ENCODE measurements at regions not wholly inside any gene's neighbourhood (a gene's known extent, or its start where the extent isn't known, plus 50 kb on each side); places are given as distances from the start of the nearest gene placed in this dataset.

- no peak overlapping the region for H3K14ac ChIP-seq (ENCODE audit: low read length)
- peaks cover 0 to 4% of the 10 kb centered on the region in 2 donors for H3K4me1 ChIP-seq (ENCODE audit: control insufficient read depth in 2 of 2, insufficient read depth in 1 of 2, low read depth in 1 of 2, low read length in 2 of 2)
- peaks cover 0 to 21% (median 0%) of the 10 kb centered on the region in 3 experiments for H3K27me3 ChIP-seq (ENCODE audit: control insufficient read depth in 3 of 3, insufficient read depth in 3 of 3, low read depth in 1 of 3, low read length in 3 of 3)
- H2AFZ ChIP-seq (ENCODE audit: low read length), result no peak overlapping the region
- H3K9me3 ChIP-seq (replicated peaks in 1 of 2; ENCODE audit: control insufficient read depth in 2 of 2, insufficient read depth in 1 of 2, low read depth in 1 of 2, low read length in 2 of 2), result no peaks in the 10 kb centered on the region
- no peaks in the 10 kb centered on the region for H3K79me1 ChIP-seq (ENCODE audit: low read depth, low read length)
- no peak for DNase-seq (ENCODE audit: low spot score)
- no peak overlapping the region for H2BK120ac ChIP-seq (ENCODE audit: low read depth, low read length)
- no peak overlapping the region for H3K4ac ChIP-seq (ENCODE audit: low read length)
- no peak overlapping the region for H3K9ac ChIP-seq (ENCODE audit: low read depth, low read length, poor library complexity)
- H4K91ac ChIP-seq (ENCODE audit: low read depth, low read length, poor library complexity), result no peak overlapping the region
- no peak overlapping the region for H3K27ac ChIP-seq (replicated peaks; ENCODE audit: low read length)
- no peak overlapping the region for H4K8ac ChIP-seq (ENCODE audit: low read depth, low read length)
- no peak overlapping the region for H2BK5ac ChIP-seq (ENCODE audit: low read length)
- H3K23ac ChIP-seq (ENCODE audit: low read depth, low read length, poor library complexity), result no peak overlapping the region
- no peak overlapping the region for H2AK5ac ChIP-seq (ENCODE audit: low read depth, low read length)
- no peak overlapping the region for H3K18ac ChIP-seq (ENCODE audit: low read length)
- H3K4me3 ChIP-seq (ENCODE audit: low read length in 2 of 2), result no peak overlapping the region
- no peak overlapping the region for H2BK12ac ChIP-seq (ENCODE audit: low read length)
- no peaks in the 10 kb centered on the region for H3K36me3 ChIP-seq (replicated peaks in 1 of 2; ENCODE audit: control insufficient read depth in 2 of 2, insufficient read depth in 2 of 2, low read length in 2 of 2)
- no CpG with 5 or more reads among the region's 7 CpGs for WGBS, 2 donors (ENCODE audit: extremely low coverage in 2 of 2, insufficient read length in 2 of 2, insufficient replicate concordance in 1 of 2)
- H2BK15ac ChIP-seq (ENCODE audit: low read length), result peak overlapping the region; percentile 1
- H3K4me2 ChIP-seq (ENCODE audit: insufficient read depth, low read length, poor library complexity, severe bottlenecking), result no peak overlapping the region
Measured at GRCh38 chr6:44030812-44031454, 96.3 kb downstream of the MRPL14 start.

DNA sequence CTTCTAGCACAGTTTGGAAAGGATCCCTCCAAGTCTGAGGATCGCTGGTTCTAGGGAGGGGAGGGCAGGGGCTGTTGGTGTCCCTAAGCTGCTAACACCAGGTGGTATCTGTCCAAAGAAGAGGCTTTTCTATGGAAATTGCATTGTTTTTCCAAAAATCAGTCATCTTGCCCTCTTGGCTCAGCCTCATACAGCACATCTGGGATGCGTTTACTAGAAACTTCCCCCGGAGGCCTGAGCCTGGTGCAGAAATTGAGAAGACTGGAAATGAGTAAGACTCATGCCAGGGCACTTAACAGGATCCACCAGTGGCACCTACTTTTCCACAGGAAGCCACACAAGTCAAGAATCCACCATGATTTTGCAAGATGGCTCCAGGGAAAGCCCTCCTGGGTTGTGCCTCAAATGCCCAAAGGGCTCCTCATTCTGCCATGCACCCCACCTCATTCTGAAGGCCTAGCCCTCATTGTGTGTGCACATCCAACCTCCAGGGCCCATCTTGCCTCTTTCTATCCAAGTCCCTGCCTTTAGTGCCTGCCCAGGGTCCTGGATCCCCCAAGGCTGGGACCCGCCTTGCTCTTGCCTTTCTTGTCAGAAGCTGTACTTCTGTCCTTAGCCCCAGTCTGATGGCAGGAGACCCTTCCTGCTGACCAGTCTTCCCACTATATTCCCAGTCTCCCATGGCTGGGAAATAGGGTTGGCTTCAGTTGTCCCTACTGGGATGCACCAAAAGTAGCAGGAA, 97.6 kb downstream of the MRPL14 start:
- Histone ChIP-seq H3K18ac (ENCODE audit: low read length) (no peak overlapping the region), H4K8ac (ENCODE audit: low read depth, low read length) (no peak overlapping the region), H3K4ac (ENCODE audit: low read length) (no peak overlapping the region), H3K9me3 (replicated peaks in 1 of 2; ENCODE audit: control insufficient read depth in 2 of 2, insufficient read depth in 1 of 2, low read depth in 1 of 2, low read length in 2 of 2) (no peaks in the 10 kb centered on the region), H2BK120ac (ENCODE audit: low read depth, low read length) (no peak overlapping the region), H3K27ac (replicated peaks; ENCODE audit: low read length) (no peak overlapping the region), H3K79me1 (ENCODE audit: low read depth, low read length) (no peaks in the 10 kb centered on the region), H3K4me2 (ENCODE audit: insufficient read depth, low read length, poor library complexity, severe bottlenecking) (no peak overlapping the region), H2AK5ac (ENCODE audit: low read depth, low read length) (no peak overlapping the region), H2BK12ac (ENCODE audit: low read length) (no peak overlapping the region), H4K91ac (ENCODE audit: low read depth, low read length, poor library complexity) (no peak overlapping the region), H3K4me3 (ENCODE audit: low read length in 2 of 2) (no peak overlapping the region), H2BK15ac (ENCODE audit: low read length) (no peak overlapping the region), H3K27me3 (ENCODE audit: control insufficient read depth in 3 of 3, insufficient read depth in 3 of 3, low read depth in 1 of 3, low read length in 3 of 3) (peaks cover 0 to 18% (median 0%) of the 10 kb centered on the region in 3 experiments), H2BK5ac (ENCODE audit: low read length) (no peak overlapping the region), H3K23ac (ENCODE audit: low read depth, low read length, poor library complexity) (no peak overlapping the region), H3K36me3 (replicated peaks in 1 of 2; ENCODE audit: control insufficient read depth in 2 of 2, insufficient read depth in 2 of 2, low read length in 2 of 2) (no peaks in the 10 kb centered on the region), H3K4me1 (ENCODE audit: control insufficient read depth in 2 of 2, insufficient read depth in 1 of 2, low read depth in 1 of 2, low read length in 2 of 2) (peaks cover 0 to 4% of the 10 kb centered on the region in 2 donors), H3K9ac (ENCODE audit: low read depth, low read length, poor library complexity) (no peak overlapping the region), H2AFZ (ENCODE audit: low read length) (no peak overlapping the region), H3K14ac (ENCODE audit: low read length) (no peak overlapping the region)
- WGBS, 2 donors (ENCODE audit: extremely low coverage in 2 of 2, insufficient read length in 2 of 2, insufficient replicate concordance in 1 of 2), result no CpG with 5 or more reads among the region's 4 CpGs
- no peak for DNase-seq (ENCODE audit: low spot score)

GRCh38 chr6:44028789-44029310, 98.4 kb downstream of the MRPL14 start:
- Histone ChIP-seq H2BK120ac (ENCODE audit: low read depth, low read length) (no peak overlapping the region), H3K4me1 (ENCODE audit: control insufficient read depth in 2 of 2, insufficient read depth in 1 of 2, low read depth in 1 of 2, low read length in 2 of 2) (no peaks in the 10 kb centered on the region), H3K4me3 (ENCODE audit: low read length in 2 of 2) (no peak overlapping the region), H3K36me3 (replicated peaks in 1 of 2; ENCODE audit: control insufficient read depth in 2 of 2, insufficient read depth in 2 of 2, low read length in 2 of 2) (no peaks in the 10 kb centered on the region), H3K27me3 (ENCODE audit: control insufficient read depth in 3 of 3, insufficient read depth in 3 of 3, low read depth in 1 of 3, low read length in 3 of 3) (peaks cover 0 to 18% (median 0%) of the 10 kb centered on the region in 3 experiments), H4K8ac (ENCODE audit: low read depth, low read length) (no peak overlapping the region), H4K91ac (ENCODE audit: low read depth, low read length, poor library complexity) (no peak overlapping the region), H3K18ac (ENCODE audit: low read length) (no peak overlapping the region), H3K27ac (replicated peaks; ENCODE audit: low read length) (no peak overlapping the region), H3K79me1 (ENCODE audit: low read depth, low read length) (no peaks in the 10 kb centered on the region), H3K14ac (ENCODE audit: low read length) (no peak overlapping the region), H3K23ac (ENCODE audit: low read depth, low read length, poor library complexity) (no peak overlapping the region), H2AFZ (ENCODE audit: low read length) (no peak overlapping the region), H3K9me3 (replicated peaks in 1 of 2; ENCODE audit: control insufficient read depth in 2 of 2, insufficient read depth in 1 of 2, low read depth in 1 of 2, low read length in 2 of 2) (no peaks in the 10 kb centered on the region), H2BK12ac (ENCODE audit: low read length) (no peak overlapping the region), H3K9ac (ENCODE audit: low read depth, low read length, poor library complexity) (no peak overlapping the region), H2AK5ac (ENCODE audit: low read depth, low read length) (no peak overlapping the region), H2BK15ac (ENCODE audit: low read length) (no peak overlapping the region), H3K4me2 (ENCODE audit: insufficient read depth, low read length, poor library complexity, severe bottlenecking) (no peak overlapping the region), H2BK5ac (ENCODE audit: low read length) (no peak overlapping the region), H3K4ac (ENCODE audit: low read length) (no peak overlapping the region)
- no CpG with 5 or more reads among the region's 3 CpGs for WGBS, 2 donors (ENCODE audit: extremely low coverage in 2 of 2, insufficient read length in 2 of 2, insufficient replicate concordance in 1 of 2)
- DNase-seq (ENCODE audit: low spot score), result no peak

DNA sequence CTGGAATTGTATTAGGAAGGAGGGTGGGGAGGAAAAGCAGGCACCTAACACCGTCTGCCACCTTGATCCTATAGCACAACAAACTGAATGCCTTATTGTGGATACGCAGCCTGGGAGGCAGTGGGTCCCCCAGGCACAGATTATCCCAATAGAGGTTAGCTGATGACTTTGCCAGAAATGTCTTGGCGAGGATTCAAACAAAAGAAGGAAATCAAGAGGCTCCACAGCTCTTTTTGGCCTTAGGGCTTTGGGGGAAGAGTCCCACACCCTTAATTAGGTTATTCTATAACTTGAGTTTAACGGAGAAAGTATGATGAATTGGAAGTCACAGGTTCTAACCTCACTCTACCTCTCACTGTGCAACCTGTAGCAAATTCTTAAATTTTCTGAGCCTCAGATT, 102.0 kb downstream of the MRPL14 start:
- H2BK120ac ChIP-seq (ENCODE audit: low read depth, low read length), result no peak overlapping the region
- no peaks in the 10 kb centered on the region for H3K9me3 ChIP-seq (replicated peaks in 1 of 2; ENCODE audit: control insufficient read depth in 2 of 2, insufficient read depth in 1 of 2, low read depth in 1 of 2, low read length in 2 of 2)
- H3K36me3 ChIP-seq (replicated peaks in 1 of 2; ENCODE audit: control insufficient read depth in 2 of 2, insufficient read depth in 2 of 2, low read length in 2 of 2), result no peaks in the 10 kb centered on the region
- H2BK12ac ChIP-seq (ENCODE audit: low read length), result no peak overlapping the region
- H3K27ac ChIP-seq (replicated peaks; ENCODE audit: low read length), result no peak overlapping the region
- H4K91ac ChIP-seq (ENCODE audit: low read depth, low read length, poor library complexity), result no peak overlapping the region
- WGBS, 2 donors (ENCODE audit: extremely low coverage in 2 of 2, insufficient read length in 2 of 2, insufficient replicate concordance in 1 of 2), result no CpG with 5 or more reads among the region's 4 CpGs
- no peak overlapping the region for H3K4me3 ChIP-seq (ENCODE audit: low read length in 2 of 2)
- no peak overlapping the region for H3K18ac ChIP-seq (ENCODE audit: low read length)
- peaks cover 0 to 8% of the 10 kb centered on the region in 2 donors for H3K4me1 ChIP-seq (ENCODE audit: control insufficient read depth in 2 of 2, insufficient read depth in 1 of 2, low read depth in 1 of 2, low read length in 2 of 2)
- no peak overlapping the region for H3K14ac ChIP-seq (ENCODE audit: low read length)
- H4K8ac ChIP-seq (ENCODE audit: low read depth, low read length), result no peak overlapping the region
- no peak overlapping the region for H2BK15ac ChIP-seq (ENCODE audit: low read length)
- H3K27me3 ChIP-seq (ENCODE audit: control insufficient read depth in 3 of 3, insufficient read depth in 3 of 3, low read depth in 1 of 3, low read length in 3 of 3), result peaks cover 0 to 7% (median 0%) of the 10 kb centered on the region in 3 experiments
- no peak overlapping the region for H2BK5ac ChIP-seq (ENCODE audit: low read length)
- H2AFZ ChIP-seq (ENCODE audit: low read length), result no peak overlapping the region
- H3K79me1 ChIP-seq (ENCODE audit: low read depth, low read length), result no peaks in the 10 kb centered on the region
- DNase-seq (ENCODE audit: low spot score), result no peak
- H3K23ac ChIP-seq (ENCODE audit: low read depth, low read length, poor library complexity), result no peak overlapping the region
- no peak overlapping the region for H3K4ac ChIP-seq (ENCODE audit: low read length)
- H3K9ac ChIP-seq (ENCODE audit: low read depth, low read length, poor library complexity), result no peak overlapping the region
- H3K4me2 ChIP-seq (ENCODE audit: insufficient read depth, low read length, poor library complexity, severe bottlenecking), result no peak overlapping the region
- H2AK5ac ChIP-seq (ENCODE audit: low read depth, low read length), result no peak overlapping the region

Measured in neuronal stem cell (in vitro differentiated cells).